HEK293 (cell line): ENCODE measurements at regions not wholly inside any gene's neighbourhood (a gene's known extent, or its start where the extent isn't known, plus 50 kb on each side); places are given as distances from the start of the nearest gene placed in this dataset.

Source experiments
- ZFP41 ChIP-seq: fragments of 450-650 bp; formaldehyde crosslinking; IDR thresholded peaks from 2 replicates; pipeline ENCODE4 v1.5.1; 2016; ENCODE audit warnings: missing biosample characterization, missing genetic modification characterization, borderline replicate concordance
- ZNF140 ChIP-seq: fragments of 450-650 bp; formaldehyde crosslinking; IDR thresholded peaks from 2 replicates; pipeline ENCODE4 v1.5.1; 2016; ENCODE audit warnings: missing biosample characterization, missing genetic modification characterization
- ZNF76 ChIP-seq: fragments of 450-650 bp; formaldehyde crosslinking; IDR thresholded peaks from 2 replicates; pipeline ENCODE4; 2016; ENCODE audit warnings: low read depth, missing biosample characterization, missing genetic modification characterization, borderline replicate concordance
- ZNF785 ChIP-seq: fragments of 450-650 bp; formaldehyde crosslinking; IDR thresholded peaks from 2 replicates; pipeline ENCODE4 v1.5.1; 2016; ENCODE audit warnings: missing biosample characterization, missing genetic modification characterization
- ZSCAN23 ChIP-seq: fragments of 450-650 bp; formaldehyde crosslinking; IDR thresholded peaks from 2 replicates; pipeline ENCODE4 v1.5.1; 2016; ENCODE audit warnings: missing biosample characterization, missing genetic modification characterization
- TF ChIP-seq, protein P1 (sequence below): fragments of 450-650 bp; formaldehyde crosslinking; IDR thresholded peaks from 2 replicates; pipeline ENCODE4 v1.5.1; 2016; ENCODE audit warnings: missing biosample characterization, missing genetic modification characterization
- TF ChIP-seq, protein P2 (sequence below): fragments of 450-650 bp; formaldehyde crosslinking; IDR thresholded peaks from 2 replicates; pipeline ENCODE4 v1.5.1; 2016; ENCODE audit warnings: missing biosample characterization, missing genetic modification characterization
- TF ChIP-seq, protein P3 (sequence below): IDR thresholded peaks from 2 replicates; pipeline ENCODE4 v1.6.1; 2011; ENCODE audit warnings: mild to moderate bottlenecking, low read depth, low read length, borderline replicate concordance

GRCh38 chr10:31149835-31150512 lies 118.3 kb upstream of the ZNF438 start:
- TF ChIP-seq, protein P1, sequence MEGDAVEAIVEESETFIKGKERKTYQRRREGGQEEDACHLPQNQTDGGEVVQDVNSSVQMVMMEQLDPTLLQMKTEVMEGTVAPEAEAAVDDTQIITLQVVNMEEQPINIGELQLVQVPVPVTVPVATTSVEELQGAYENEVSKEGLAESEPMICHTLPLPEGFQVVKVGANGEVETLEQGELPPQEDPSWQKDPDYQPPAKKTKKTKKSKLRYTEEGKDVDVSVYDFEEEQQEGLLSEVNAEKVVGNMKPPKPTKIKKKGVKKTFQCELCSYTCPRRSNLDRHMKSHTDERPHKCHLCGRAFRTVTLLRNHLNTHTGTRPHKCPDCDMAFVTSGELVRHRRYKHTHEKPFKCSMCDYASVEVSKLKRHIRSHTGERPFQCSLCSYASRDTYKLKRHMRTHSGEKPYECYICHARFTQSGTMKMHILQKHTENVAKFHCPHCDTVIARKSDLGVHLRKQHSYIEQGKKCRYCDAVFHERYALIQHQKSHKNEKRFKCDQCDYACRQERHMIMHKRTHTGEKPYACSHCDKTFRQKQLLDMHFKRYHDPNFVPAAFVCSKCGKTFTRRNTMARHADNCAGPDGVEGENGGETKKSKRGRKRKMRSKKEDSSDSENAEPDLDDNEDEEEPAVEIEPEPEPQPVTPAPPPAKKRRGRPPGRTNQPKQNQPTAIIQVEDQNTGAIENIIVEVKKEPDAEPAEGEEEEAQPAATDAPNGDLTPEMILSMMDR (tag by site-specific recombination) = no peak
- TF ChIP-seq, protein P2, sequence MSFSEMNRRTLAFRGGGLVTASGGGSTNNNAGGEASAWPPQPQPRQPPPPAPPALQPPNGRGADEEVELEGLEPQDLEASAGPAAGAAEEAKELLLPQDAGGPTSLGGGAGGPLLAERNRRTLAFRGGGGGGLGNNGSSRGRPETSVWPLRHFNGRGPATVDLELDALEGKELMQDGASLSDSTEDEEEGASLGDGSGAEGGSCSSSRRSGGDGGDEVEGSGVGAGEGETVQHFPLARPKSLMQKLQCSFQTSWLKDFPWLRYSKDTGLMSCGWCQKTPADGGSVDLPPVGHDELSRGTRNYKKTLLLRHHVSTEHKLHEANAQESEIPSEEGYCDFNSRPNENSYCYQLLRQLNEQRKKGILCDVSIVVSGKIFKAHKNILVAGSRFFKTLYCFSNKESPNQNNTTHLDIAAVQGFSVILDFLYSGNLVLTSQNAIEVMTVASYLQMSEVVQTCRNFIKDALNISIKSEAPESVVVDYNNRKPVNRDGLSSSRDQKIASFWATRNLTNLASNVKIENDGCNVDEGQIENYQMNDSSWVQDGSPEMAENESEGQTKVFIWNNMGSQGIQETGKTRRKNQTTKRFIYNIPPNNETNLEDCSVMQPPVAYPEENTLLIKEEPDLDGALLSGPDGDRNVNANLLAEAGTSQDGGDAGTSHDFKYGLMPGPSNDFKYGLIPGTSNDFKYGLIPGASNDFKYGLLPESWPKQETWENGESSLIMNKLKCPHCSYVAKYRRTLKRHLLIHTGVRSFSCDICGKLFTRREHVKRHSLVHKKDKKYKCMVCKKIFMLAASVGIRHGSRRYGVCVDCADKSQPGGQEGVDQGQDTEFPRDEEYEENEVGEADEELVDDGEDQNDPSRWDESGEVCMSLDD (tag by site-specific recombination) = no peak
- no peak for TF ChIP-seq ZSCAN23 (tag by site-specific recombination)
- no peak for TF ChIP-seq ZNF76 (tag by site-specific recombination)
- TF ChIP-seq ZFP41 = no peak
- TF ChIP-seq ZNF785 = no peak
- TF ChIP-seq ZNF140 (tag by site-specific recombination) = no peak
- TF ChIP-seq, protein P3, sequence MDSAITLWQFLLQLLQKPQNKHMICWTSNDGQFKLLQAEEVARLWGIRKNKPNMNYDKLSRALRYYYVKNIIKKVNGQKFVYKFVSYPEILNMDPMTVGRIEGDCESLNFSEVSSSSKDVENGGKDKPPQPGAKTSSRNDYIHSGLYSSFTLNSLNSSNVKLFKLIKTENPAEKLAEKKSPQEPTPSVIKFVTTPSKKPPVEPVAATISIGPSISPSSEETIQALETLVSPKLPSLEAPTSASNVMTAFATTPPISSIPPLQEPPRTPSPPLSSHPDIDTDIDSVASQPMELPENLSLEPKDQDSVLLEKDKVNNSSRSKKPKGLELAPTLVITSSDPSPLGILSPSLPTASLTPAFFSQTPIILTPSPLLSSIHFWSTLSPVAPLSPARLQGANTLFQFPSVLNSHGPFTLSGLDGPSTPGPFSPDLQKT = no peak
